Lower leg skin (tissue), 4 donors: ENCODE measurements at regions not wholly inside any gene's neighbourhood (a gene's known extent, or its start where the extent isn't known, plus 50 kb on each side); places are given as distances from the start of the nearest gene placed in this dataset.

Source experiments
- DNase-seq, 2 donors: peaks; one replicate each; pipeline ENCODE4 v3.0.0-alpha.2; 2019; ENCODE audit warnings: low spot score in 2 of 2
- H3K4me3 ChIP-seq: fragments of 200-600 bp; sonication (generic); 2 replicates; pipeline ENCODE4 v1.5.1; 2017; ENCODE audit warnings: mild to moderate bottlenecking, low read depth; ENCODE audit not compliant: poor library complexity, severe bottlenecking
- POLR2A ChIP-seq, 2 donors: fragments of 450-650 bp; IDR thresholded peaks; one replicate each; pipeline ENCODE4 v1.6.1; 2016 to 2017; ENCODE audit warnings: antibody characterized with exemption in 2 of 2, mild to moderate bottlenecking in 1 of 2, moderate library complexity in 1 of 2
- WGBS, 2 donors: methylation state at CpG; one replicate each; pipeline ENCODE4 v1.1.5; 2018; 5-methylcytosine and 5-hydroxymethylcytosine counted together
- intact Hi-C: fragments of 100-400 bp; cut with DNase I; formaldehyde crosslinking; loops from one replicate; pipeline ENCODE4 v1.15.0; 2023; ENCODE audit warnings: low total_unique reads
- TF ChIP-seq, protein P1 (sequence below), 3 donors: fragments of 450-650 bp; IDR thresholded peaks; one replicate each; pipeline ENCODE4 v1.5.1; 2016; ENCODE audit warnings: antibody characterized with exemption in 3 of 3, mild to moderate bottlenecking in 3 of 3, moderate library complexity in 2 of 3

DNA sequence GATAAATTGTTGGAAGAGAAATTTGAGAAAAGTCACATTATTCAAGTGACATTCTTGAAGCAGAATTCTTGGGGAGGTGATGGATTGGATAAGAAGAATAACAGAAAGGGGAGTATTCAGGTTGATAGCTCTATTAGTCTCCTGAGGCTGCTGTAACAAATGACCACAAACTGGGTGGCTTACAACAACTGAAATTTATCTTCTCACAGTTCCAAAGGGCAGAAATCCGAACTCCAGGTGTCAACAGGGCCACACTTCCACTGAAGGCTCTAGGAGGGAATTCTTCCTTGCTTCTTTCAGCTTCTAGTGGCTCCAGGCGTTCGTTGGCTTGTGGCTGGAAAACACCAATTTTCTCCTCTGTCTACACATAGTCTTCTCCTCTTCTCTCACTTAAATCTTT lies 99.8 kb downstream of the TES start:
- TF ChIP-seq, protein P1, sequence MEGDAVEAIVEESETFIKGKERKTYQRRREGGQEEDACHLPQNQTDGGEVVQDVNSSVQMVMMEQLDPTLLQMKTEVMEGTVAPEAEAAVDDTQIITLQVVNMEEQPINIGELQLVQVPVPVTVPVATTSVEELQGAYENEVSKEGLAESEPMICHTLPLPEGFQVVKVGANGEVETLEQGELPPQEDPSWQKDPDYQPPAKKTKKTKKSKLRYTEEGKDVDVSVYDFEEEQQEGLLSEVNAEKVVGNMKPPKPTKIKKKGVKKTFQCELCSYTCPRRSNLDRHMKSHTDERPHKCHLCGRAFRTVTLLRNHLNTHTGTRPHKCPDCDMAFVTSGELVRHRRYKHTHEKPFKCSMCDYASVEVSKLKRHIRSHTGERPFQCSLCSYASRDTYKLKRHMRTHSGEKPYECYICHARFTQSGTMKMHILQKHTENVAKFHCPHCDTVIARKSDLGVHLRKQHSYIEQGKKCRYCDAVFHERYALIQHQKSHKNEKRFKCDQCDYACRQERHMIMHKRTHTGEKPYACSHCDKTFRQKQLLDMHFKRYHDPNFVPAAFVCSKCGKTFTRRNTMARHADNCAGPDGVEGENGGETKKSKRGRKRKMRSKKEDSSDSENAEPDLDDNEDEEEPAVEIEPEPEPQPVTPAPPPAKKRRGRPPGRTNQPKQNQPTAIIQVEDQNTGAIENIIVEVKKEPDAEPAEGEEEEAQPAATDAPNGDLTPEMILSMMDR (IDR thresholded peaks at IDR 0.05) = no peak
- TF ChIP-seq POLR2A (IDR thresholded peaks at IDR 0.05) = no peak
- WGBS, 2 donors = 88 to 95% methylated on average over 3 of the region's 3 CpGs
- H3K4me3 ChIP-seq = no peak overlapping the region
- intact Hi-C loops = no loop called here
- no peak for DNase-seq

- 90 to 92% methylated on average over 3 of the region's 3 CpGs for WGBS, 2 donors
- H3K4me3 ChIP-seq = no peak overlapping the region
- no peak for DNase-seq
- intact Hi-C loops = no loop called here
- TF ChIP-seq POLR2A (IDR thresholded peaks at IDR 0.05) = no peak
- TF ChIP-seq, protein P1 (IDR thresholded peaks at IDR 0.05) = no peak
Measured at GRCh38 chr7:116311259-116311658, 100.9 kb downstream of the TES start.

GRCh38 chr7:116311816-116312471 lies 101.6 kb downstream of the TES start:
- WGBS, 2 donors = 93% methylated on average over 3 of the region's 3 CpGs
- H3K4me3 ChIP-seq = no peak overlapping the region
- intact Hi-C loops = no loop called here
- no peak for DNase-seq
- TF ChIP-seq, protein P1 (IDR thresholded peaks at IDR 0.05) = no peak
- no peak for TF ChIP-seq POLR2A (IDR thresholded peaks at IDR 0.05)

GRCh38 chr7:116315293-116315692 lies 105.0 kb downstream of the TES start:
- intact Hi-C loops = no loop called here
- no peak for DNase-seq
- no peak overlapping the region for H3K4me3 ChIP-seq
- TF ChIP-seq, protein P1 (IDR thresholded peaks at IDR 0.05) = no peak
- no peak for TF ChIP-seq POLR2A (IDR thresholded peaks at IDR 0.05)
- WGBS, 2 donors = 22 to 42% methylated on average over 6 of the region's 6 CpGs

- WGBS, 2 donors = 77 to 82% methylated on average over 3 of the region's 3 CpGs
- intact Hi-C loops = loop anchor here (2.0 kb wide), 1 partner anchor 23 kb away; no protein-coding TSS in a partner anchor
- H3K4me3 ChIP-seq = no peak overlapping the region
- no peak for DNase-seq
- TF ChIP-seq, protein P1 (IDR thresholded peaks at IDR 0.05) = no peak
- no peak for TF ChIP-seq POLR2A (IDR thresholded peaks at IDR 0.05)
Measured at GRCh38 chr7:116315803-116316202, 105.5 kb downstream of the TES start.
